LHCN-M2 (cell line): ENCODE measurements at regions not wholly inside any gene's neighbourhood (a gene's known extent, or its start where the extent isn't known, plus 50 kb on each side); places are given as distances from the start of the nearest gene placed in this dataset.

Experiments used
- DNase-seq: peaks from one replicate; pipeline ENCODE4 v3.0.0-alpha.2; 2012; ENCODE audit warnings: low read depth

DNA sequence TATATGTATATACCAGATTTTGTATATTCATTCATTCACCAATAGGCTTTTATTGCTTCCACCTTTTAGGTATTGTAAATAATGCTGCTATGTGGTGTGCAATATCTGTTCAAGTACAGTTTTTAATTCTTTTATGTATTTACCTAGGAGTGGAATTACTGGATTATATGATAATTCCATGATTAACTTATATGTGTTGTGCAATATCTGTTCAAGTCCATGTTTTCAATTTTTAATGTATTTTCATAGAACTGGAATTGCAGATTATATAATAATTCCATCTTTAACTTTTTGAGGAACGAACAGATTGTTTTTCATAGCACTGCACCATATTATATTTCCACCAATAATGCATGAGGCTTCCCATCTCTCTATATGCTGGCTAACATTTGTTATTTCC lies 50.6 kb upstream of the L3MBTL4 start:
- DNase-seq: no peak

DNA sequence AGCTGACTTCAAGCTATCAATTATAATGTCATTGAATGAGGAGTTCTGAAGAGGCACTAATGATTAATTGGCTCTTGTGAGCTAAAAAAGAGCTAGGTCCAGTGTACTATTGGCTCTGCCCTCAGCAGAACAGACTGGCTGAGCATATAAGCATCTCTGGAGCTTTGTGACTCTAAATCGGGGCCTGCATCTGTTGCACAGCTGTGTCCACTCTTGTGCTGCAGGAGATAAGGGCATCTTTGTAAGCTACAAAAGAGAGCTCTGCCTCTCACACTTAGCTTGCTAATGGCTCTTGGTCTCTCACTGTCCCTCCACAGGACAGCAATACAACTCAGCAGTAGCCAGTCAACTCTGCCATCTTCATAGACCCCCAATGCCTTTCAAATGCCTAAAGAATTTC lies 61.5 kb upstream of the L3MBTL4 start:
- no peak for DNase-seq

DNA sequence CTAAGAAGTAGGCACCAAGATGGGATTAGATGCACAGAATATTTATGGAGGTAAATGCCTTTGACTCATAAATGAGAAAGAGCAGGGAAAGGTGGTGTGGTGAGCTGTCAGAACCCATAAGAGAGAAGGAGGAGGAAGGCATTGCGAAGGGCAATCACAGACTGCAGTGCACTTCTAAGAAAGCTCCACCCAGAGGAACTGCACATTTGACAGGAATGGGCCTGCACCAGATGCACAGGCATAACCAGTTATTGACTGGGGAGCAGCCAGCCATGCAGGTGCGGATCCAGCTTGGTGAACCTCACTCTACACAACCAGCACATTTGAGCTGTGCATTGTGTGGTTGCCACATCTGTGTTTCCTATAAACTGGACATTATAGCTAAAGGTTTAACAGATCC lies 62.2 kb upstream of the L3MBTL4 start:
- no peak for DNase-seq

DNA sequence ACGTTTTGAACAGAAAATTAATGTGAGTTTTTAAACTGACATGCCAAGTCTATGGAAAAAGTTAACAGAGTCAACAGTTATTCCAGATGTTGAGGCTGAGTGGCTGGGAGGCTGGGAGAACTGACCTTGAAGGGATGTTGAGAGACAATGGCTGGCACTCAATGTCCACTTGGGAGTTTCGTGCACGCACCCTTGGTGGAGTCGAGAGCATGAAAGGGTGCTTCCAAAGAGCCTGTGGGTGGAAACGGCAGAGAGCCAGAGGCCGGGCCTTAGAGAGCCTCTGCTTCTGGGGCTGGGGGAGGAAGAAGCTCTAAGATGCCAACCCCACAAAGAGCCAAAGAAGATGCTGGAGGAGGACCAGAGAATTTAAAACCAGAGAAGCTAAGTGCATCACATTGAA lies 63.4 kb upstream of the L3MBTL4 start:
- DNase-seq: no peak

DNA sequence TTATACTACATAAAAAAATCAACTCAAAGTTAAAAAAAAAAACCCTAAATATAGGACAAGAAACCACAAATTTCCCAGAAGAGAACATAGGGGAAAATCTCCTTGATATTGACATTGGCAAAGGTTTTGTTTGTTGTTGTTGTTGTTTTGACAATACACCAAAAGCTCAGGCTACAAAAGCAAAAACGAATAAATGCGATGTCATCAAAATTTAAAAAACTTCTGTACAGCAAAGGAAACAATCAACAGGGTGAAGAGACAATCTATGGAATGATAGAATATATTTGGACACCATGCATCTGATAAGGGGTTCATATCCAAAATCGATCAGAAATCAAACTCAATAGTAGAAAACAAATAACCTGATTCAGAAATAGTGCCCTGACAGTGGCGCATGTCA lies 65.0 kb upstream of the L3MBTL4 start:
- DNase-seq: no peak

DNA sequence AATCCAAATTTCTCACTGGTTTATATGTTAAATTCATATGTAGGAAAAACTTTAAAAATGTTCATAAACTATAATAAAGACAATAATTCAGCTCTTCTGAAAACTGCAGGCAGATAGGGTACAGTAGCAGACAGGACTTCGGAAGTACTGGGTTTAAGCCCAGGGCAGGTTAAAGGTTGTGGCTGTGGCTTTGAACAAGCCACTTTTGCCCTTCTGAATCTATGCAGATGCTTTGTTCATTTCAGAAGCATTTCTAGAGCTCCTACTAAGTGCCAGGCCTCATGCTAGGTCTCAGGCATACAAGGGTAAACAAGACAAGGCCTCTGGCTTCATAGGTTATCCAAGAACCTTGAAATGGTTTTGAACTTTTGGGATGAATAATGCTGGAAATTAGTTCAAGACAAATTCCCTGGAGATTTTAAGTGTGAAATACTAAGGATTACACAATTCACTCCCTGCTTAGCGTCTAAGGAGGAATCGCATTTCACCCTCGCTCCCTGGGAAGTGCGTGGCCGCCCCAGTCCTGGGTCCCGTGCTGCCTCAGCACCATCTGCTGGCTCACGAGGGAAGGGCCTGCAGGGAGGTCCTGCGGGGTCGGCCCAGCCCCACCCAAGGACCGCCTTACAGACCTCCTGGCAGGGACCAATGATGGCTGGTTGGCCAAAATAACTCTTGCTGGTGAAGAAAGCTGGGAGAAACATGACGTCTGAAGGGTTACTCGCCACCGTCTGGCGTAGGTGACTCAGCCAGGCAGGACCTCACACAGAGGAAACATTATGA lies 67.7 kb upstream of the L3MBTL4 start:
- DNase-seq: peak; percentile 58

DNA sequence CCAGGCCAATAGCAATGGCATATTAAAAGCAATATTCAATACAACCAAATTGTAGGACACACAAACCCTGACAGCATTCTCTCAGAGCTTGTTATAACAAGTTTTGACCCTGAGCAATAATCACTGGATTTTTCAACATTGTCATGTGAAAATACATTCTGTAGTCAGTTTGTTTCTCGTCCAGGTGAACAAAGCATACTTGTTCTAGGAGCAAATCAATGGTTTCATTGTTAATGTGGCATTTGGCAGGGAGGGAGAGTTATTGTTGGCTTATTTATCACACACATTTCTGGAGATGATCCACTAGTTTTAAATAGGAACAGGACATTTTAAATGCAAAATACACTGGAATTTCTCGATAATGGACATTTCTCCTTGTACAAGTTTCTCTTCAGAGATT lies 69.9 kb upstream of the L3MBTL4 start:
- DNase-seq: no peak

DNA sequence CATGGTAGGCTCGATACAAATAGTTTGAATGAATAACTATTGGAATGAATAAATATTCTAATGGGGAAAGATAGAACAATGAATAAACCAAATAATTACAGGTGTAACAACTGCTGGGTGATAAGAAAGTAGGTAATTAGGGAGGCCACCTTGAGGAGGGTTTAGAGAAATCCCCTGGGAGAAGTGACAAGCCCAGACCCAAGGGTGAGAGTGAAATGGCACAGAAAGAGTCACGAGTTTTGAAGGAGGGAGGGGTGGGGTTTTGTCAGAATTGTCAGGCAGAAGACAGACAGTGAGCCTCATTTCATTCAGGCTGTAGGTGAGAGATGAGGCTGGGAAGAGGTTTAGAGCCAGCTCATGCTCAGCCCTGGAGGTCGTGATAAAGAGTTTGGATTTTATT lies 71.6 kb upstream of the L3MBTL4 start:
- DNase-seq: no peak

DNA sequence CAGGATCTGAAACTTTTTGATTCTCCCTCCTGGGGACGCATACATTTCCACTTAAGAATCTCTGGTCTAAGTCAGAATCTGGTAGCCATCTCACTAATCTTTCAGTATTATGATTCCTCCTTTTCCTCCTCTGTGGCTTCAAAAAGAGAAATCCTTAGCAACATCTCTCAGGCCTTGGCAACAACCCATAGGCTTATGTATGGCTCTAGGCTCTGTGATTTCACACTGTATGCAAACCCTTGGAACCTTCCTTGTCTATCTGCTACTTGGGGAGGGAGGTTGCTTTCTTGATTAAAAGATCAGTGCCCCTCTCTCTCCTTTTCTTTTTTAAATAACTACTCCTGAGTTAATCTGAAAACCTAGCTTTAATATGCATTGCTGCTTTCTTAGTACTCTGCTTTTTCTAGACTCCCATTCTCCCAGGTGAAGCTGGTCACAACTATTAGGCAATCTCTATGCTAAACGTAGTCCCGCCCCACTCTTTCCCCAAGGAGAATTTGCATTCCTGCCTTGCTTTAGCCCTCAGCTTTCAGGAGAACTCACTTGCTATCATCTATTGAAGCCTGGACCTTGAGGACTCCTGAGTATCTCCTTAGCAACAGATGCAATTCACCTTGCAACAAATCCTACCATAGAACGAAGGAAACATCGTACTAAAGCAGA lies 72.2 kb upstream of the L3MBTL4 start:
- DNase-seq: no peak

DNA sequence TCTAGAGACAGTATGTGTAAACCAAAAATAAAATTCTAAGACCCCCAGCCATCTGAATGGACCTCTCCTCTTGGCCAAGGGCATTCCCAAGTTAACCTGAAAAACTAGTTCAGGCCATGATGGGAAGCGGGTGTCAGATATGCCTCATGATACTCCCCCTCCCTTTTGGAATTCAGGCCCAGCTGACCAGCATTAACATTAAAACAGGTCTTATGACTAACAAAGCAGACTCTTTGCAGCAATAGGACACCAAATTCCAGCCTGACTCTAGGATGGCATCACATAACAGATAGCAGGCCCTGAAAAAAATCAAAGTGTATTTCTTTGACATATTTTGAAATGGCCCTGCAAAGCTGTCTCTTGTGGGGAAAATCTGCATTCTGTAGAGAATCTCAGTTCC lies 73.3 kb upstream of the L3MBTL4 start:
- peak; percentile 24 for DNase-seq

DNA sequence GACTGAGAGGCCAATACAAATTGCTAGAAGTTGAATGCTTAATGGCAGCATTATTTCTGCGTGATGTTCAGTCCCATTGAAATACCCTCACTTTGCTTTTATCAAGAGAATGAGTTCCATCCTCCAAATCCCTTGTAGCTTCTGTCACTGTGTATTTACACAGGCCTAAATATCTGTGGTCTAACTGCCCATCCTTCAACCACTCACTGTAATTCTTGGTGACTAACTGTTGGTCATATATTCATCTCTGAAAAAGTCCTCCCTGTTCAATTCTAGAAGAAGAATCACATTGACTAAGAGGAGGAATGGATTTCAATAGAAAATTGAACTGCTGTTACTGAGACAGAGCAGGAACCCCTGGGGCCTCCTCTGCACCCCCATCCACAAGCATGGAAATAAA lies 74.2 kb upstream of the L3MBTL4 start:
- peak; percentile 41 for DNase-seq

DNA sequence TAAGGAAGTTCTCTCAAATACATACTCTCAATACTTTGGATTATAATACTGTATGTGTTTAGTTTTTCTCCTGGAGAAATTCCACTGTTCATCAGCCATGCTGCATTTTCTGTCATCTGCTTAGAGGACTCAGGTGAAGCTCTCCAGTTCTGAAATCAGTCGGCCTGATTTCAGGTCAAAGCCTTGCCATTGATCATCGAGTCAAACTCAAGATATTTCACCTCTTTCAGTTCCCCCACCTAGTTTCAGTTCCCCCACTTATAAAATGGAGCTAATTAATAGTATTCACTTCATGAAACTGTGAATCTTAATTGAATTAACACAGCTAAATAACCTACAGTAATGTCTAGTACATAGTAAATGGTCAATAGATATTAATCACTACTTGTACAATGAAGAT lies 75.3 kb upstream of the L3MBTL4 start:
- DNase-seq: no peak

DNA sequence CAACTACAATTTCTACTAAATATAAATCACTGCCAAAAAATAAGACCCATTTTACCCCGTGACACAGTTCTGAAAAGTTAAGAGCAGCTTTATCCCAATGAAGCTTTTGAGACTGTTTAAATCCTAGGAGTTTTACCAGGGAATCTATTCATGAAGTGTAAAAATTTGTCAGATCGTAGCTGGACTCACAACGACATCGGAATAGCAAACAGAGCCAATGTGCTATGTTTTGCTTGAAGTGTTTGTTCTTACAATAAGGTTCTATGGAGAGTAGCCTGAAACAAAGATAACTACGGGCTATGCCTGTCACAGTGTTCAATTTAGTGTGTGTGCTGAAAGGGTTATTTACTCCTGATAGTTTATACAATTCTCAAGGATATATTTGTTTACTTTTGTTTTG lies 78.5 kb upstream of the L3MBTL4 start:
- DNase-seq: no peak

DNA sequence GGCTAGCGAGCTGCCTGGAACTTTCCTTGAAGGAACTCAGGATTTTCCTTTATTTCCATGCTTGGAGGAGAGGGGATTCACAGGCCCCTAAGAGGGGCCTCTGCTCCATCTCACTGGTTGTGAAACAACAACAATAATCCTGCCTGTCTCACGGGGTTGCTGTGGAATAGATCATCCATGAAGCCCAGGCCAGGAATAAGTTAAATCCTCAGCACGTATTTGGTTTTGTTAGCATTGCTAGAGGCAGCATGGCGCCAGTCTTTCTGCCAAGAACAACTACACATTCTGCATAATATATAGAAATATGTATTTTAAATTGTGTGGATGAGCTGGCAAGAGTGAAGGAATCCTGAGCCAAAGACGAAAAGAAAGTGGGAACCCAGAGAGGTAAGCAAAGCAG lies 80.8 kb upstream of the L3MBTL4 start:
- no peak for DNase-seq

DNA sequence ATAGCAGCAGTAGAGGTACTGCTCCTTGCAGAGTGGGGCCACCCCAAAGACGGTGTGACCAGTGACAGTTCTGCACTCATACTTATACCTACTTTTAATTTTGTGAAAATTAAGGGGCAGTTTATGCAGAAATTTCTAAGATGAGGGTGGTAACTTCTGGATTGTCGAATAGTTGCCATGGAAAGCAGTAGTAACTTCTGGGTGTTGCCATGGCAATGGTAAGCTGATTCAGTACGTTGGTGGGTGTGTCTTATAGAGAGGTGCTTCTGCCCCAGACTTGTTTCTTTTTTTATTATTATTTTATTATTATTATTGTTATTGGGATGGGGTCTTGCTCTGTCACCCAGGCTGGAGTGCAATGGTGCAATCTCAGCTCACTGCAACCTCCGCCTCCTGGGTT lies 82.8 kb upstream of the L3MBTL4 start:
- DNase-seq: no peak

DNA sequence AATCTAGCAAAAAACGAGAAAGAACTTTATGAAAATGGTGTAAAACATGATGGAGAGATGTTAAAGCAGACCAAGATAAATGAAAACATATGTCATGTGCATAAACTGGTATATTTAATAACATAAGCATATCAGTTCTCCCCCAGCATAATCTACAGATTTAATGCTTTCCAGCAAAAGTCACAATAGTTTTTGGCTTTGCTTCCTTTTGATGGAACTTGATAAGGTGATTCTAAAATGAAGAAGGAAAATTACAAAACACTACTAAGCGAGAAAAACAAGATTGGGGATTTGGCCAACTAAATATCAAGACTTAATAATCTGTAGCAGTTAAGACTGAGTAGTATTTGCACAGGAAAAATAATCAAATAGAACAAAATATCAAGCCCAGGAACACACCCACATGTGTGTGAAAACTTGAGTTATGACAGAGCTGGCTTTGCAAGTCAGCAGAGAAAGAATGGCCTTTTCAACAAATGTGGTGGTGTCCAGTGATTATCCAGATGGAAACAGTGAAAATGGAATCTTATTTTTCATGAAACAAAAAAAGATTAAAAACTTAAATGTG lies 83.7 kb upstream of the L3MBTL4 start:
- DNase-seq: no peak

DNA sequence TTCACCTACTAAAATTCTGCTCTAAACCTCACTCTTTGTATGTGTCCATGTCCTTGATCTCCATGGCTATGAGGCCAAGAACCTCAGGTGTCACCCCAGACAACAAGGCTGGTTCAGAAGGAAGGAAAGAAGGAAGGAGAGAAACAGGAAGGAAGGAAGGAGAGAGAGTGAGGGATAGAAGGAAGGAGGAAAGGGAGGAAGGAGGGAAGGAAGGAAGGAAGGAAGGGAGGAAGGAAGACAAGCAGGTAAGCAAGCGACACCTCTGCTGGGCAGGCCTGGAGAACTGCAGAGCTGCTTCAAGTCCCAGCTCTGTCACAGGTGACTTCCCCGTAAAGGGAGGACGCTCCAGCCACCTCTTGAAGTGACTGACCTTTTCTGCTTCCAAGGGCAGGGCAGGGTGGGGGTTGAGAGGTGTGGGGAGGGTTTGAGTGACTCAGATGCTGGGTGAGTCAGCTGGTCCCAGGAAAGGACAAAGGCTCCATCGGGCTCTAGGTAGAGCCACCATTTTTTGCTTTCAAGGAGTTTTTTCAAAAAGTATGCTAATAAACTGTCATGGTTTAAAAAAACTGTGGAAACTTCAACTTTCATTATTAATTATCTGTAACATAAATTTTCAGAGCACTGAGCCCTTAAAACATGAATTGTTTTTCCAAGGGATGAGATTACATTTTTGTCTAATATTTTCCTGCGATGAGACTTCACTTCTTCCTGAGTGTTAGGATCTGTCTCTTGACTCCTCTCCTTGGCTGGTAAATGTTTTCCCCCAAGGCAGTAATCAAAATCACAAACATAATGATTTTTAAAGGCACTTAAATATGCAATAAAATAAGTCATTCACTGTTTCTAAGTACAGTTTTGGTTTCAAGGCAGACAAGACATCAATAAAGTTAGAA lies 90.1 kb upstream of the L3MBTL4 start:
- no peak for DNase-seq

DNA sequence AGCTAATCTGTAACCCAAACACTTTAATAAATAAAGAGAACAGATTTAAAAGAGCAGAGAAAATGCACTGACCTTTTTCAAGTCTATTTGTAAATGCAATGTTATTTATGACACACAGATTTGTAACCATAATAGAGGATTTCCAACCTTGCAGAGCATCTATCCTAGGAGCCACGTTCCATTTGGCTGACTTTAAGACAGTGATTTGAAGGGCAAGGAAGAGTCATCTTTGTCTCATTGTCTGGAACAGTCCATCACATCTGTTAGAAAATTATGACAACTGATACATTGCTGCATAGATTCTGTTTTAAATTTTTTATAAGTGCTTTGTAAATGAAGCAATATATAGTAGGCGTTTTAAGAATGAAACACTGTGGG lies 90.8 kb upstream of the L3MBTL4 start:
- no peak for DNase-seq

DNA sequence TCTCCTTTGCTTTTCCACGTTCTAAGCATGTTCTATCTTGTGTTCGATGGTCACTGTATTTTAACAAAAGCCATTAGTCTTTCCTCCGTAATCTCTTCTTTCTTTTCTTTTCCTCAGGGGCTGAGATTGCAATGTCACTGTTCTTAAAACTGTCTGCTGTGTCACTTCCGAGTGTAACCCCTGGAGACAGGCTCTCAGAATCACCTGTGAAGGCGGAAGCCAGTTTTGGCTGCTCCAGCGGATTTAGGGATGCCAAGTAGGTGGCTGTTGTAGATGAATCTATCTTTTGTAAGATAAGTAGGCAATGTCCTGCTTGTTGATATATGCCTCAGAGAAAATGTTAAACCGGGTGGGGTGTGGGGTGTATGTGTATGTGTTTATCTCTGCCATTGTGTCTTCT lies 94.7 kb upstream of the L3MBTL4 start:
- DNase-seq: no peak

DNA sequence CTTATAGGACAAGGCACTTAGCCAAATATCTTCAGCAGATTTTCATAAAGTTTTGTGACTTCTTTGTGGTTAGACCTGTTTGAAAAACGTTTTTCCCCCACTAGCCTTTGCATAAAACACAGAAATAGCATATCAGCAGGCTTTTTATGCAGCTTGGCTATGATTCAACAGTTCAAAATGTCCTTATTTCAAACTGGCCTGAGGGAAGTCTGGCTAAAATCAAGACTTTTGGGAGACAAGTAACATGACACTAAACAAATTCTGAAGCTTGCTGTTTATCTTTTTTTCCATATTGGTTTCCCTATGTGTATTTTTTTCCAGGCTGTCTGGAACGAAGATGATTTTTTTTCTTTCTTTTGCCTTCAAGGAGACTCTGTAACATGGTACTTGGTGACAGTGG lies 95.1 kb upstream of the L3MBTL4 start:
- peak; percentile 14 for DNase-seq

DNA sequence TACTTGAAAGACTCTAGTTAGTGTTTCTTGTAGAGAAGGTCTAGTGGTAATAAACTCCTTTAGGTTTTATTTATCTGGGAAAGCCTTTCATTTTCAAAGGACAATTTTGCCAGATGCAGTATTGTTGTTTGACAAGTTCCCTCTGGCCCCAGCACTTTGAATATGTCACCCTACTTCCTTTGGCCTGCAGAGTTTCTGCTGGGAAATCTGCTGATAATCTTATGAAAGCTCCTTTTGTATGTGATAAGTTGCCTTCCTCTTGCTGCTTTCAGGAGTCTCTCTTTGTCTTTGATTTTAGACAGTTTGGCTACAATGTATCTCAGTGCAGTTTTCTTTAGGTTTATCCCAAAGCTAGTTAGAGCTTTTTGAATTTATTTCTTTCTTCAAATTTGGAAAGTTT lies 106.2 kb upstream of the L3MBTL4 start:
- DNase-seq: no peak

DNA sequence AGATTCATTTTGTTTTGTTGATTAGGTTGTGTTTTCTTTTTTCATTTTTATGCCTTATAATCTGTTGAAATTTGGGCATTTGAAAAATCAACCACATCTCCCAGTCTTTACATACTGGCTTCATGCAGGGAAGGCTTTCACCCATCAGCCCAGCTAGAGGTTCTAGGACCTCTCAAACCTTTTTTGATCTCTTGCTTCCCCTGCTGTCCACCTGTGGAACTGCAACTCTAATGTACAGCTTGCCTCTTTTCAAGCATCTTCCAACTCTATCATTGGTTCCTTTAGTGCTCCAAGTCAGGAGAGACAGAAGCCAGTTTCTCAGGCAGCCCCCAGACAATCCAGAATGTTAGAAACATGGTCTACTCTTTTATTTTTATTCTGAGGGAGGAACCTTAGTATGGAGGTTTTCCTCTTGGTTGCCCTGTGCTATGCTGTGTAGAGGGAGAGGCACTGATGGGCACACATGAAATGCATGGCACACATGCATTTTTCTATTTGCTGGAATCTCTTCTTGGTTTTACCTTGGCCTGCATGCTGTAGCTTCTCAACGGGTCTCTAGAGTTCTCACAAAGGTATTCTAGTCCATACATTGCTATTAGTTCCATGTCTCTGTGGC lies 107.2 kb upstream of the L3MBTL4 start:
- peak; percentile 23 for DNase-seq
